ENCODE measurements at regions not wholly inside any gene's neighbourhood (a gene's known extent, or its start where the extent isn't known, plus 50 kb on each side); places are given as distances from the start of the nearest gene placed in this dataset.
"Not testable (repeated sequence)": the region's sequence is repeated elsewhere in the genome, so short reads cannot be mapped to it uniquely, and the experiment has no call there.

DNA sequence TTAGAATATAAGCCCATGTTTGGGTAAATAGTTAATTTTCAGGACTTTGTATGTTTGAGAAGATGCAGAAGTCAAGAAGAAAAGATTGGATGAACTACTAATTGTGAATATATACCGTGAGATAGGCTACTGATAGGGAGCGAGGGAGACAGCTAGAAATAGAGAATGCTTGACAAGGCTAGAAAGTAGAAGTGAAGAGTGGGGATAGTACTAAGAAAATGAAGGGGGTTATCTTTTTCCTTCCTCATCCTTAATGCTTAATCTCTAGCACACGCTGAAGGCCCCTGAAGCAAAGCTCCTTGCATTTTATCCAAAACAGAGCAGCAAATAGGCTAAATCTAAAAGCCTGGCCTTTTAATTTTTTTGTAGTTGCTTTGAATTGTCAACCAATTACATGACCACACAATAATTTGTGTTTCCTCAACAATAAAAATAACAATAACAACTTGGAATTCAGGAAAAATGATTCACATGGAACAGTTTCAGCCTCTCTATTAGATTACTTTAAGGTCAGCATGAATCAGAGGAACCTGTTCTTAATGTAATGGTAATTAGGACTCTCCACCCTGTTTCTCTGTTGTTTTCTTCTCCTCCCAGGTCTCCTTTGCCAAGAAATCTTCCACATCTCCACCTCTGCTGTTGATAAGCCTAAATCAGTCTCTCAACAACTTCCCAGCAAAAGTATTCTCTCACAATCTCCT, 1071.3 kb upstream of the ZEB2 start:
- no peak for DNase-seq

- no peak for DNase-seq
Measured at GRCh38 chr2:145587922-145588321, 1068.0 kb upstream of the ZEB2 start.

DNA sequence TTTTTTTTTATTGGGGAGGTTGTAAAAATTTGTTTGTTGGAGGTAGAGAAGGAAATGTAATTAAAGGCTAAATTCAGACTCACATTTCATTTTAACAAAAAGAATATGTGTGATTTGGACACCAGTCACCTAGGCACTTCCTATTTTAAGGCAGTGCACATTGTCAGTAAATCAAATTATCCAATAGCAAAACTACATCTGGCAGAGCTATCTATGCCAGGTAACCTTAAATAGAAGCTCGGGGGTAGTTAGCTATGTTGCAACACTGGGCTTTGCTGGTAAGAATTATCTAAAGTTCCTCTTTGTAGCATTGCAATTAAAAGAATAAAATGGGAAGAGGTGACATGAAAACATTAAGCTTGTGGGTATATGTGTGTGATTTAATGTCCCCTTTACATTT, 1064.4 kb upstream of the ZEB2 start:
- no peak for DNase-seq

GRCh38 chr2:145573608-145574007, 1053.7 kb upstream of the ZEB2 start:
- no peak for DNase-seq

GRCh38 chr2:145572238-145572637, 1052.3 kb upstream of the ZEB2 start:
- DNase-seq: no peak

DNA sequence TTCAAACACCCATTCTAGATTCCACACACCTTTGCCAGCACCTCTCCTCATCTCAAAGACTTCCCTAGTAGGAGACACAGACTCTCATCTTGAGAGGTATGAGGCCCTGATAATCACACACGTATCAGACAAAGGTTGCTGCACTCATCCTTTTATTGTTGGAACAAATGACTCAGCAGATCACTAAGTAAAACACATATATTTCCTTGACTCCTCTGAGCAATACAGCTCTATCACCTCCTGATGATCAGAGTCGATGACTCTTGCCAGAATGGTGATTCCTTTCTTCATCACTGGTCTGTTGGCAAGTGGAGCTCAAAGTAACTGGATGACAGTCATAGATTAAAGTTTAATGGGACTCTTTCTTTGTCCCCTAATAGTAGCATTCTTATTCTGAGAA, 1049.2 kb upstream of the ZEB2 start:
- DNase-seq: no peak

GRCh38 chr2:145563741-145564615, 1044.1 kb upstream of the ZEB2 start:
- no peak for DNase-seq

- DNase-seq: no peak
Measured at GRCh38 chr2:145561152-145561551, 1041.2 kb upstream of the ZEB2 start.

DNA sequence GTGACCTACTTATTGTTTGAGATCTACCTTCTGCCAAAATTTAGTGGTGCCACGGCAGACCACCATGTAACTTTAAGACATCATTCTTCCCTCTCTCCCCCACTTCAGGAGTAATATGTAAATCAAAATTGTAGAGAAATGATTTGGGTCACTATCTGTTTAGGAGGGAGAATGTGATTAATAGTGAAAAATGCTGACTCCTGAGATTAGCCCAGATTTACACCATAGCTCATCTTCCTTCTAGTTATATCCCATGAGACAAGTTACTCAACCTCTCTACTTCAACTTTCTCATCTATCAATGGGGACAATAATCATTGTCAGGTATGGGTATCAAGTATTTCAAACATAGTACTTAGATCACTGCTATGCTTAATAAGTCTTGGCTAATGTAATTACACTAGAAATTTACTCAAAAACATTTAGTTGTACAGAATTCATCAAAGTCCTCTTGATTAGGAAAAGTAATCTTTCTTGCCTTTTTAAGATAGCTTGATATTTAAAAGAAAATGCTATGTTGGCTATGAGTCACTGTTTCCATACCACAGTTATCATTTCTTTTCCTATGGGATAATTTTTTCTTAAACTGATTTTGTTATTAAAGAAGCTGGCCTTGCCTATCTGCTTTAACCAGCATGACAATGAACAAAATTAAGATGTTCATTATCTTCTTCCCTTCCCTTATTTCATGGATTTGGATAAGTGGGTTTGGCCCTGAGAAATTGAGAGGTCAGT, 1038.9 kb upstream of the ZEB2 start:
- DNase-seq: no peak

- DNase-seq: no peak
Measured at GRCh38 chr2:145555360-145555759, 1035.4 kb upstream of the ZEB2 start.

DNA sequence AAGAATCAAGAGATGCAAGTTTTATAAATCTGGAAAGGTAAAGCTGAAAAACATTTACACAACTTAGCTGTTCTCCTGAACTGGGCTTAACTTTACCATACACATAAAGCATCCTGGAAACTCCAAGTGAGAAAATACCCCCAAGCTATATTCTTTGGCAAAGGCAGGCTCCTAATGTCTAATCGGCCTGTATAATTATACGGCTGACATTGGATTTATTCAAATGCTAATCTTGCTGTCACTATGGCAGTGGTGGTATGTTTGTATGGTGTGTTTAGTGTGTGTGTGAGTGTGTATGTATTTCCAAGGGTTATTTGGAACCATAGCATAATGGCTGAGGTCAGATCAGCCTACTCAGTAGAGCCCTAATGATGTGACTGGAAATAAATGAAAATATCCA, 1031.8 kb upstream of the ZEB2 start:
- no peak for DNase-seq

GRCh38 chr2:145548479-145548878, 1028.6 kb upstream of the ZEB2 start:
- DNase-seq: no peak

DNA sequence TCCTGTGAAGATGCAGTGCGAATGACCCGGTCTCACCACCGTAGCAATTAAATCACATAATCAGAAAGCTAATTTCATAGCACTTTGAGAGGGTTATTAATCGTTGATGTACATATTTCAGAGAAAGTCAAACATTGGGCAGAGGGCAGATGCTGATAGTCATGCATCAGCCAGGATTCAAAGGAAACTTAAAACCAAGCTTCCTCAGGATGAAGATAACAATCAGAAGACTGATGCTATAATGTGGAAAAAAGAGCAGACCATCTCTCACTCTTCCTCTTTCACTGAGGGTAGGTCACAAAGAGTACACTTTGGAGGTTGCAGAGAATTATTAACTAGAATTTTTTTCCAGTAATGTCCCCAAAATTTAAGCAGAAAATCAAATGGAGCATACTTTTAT, 1027.7 kb upstream of the ZEB2 start:
- no peak for DNase-seq

DNA sequence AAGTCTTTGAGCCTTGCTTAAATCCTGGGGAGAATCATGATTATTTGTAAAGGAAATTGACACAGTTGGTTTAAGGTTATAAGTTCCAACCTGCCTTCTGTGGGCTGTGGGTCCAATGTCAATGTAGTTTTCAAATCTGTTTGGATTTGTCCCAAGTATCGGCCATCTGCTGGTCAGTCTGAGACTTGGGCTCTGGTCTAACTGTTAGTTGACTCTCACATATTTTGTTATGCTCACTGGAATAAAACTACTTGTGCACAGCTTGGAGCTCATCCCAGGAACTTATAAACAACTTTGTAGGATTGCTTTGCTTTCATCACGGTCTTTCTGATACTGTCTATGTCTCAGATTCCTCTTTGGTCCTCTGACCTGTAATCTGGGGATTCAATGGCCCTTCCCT, 1026.2 kb upstream of the ZEB2 start:
- DNase-seq: no peak

DNA sequence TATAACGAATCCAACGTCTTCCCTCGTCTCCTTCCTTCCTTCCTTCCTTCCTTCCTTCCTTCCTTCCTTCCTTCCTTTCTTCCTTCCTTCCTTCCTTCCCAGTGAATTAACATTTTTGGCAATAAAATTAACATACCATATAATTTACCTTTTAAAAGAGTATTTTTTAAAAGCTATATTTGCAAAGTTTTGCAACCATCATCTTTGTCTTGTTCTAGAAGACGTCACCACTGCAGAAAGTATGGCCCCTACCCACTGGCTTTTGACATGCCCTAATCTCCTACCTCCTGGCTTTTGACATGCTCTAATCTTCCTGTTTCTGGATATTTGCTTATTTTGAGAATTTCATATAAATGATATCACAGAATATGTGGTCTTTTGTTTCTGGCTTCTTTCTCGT, 1023.9 kb upstream of the ZEB2 start:
- DNase-seq: no peak

- DNase-seq: no peak
Measured at GRCh38 chr2:145543155-145543554, 1023.2 kb upstream of the ZEB2 start.

- DNase-seq: no peak
Measured at GRCh38 chr2:145541028-145541427, 1021.1 kb upstream of the ZEB2 start.

DNA sequence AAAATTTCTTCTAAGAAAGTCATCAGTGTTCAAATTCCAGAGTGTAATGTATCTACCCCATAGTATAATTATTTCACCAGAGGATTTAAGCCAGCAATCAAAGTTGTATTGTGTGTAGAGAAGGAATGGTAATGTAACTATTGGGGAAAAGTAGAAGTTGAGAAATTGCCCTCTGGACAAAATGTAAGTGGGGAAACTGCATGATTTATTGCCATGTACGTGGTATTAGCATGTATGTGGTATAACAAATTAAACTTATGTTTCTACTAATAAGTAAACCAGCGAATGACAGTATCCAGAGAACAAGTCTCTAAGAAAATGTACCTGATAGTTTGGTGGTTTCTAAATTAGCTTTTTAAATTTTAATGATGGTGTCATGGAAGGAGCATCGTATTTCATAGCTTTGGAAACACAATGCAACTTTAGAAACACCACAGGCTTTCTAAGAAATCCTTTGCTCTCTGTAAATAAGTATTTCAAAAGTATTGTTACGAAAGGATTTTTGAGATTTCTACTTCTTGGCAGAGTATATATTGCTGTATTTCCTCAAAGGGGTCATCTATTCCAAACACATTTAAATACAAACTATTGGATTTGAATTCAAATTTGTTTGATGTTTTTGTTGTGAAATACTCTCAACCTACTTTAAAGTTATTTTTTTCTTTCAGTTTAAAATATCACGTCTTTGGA, 1018.9 kb upstream of the ZEB2 start:
- DNase-seq: no peak

- DNase-seq: no peak
Measured at GRCh38 chr2:145530653-145531052, 1010.7 kb upstream of the ZEB2 start.

GRCh38 chr2:145524836-145525235, 1004.9 kb upstream of the ZEB2 start:
- no peak for DNase-seq

- no peak for DNase-seq
Measured at GRCh38 chr2:145524303-145524702, 1004.4 kb upstream of the ZEB2 start.

- not testable (repeated sequence) for DNase-seq
Measured at GRCh38 chr2:145519254-145519653, 999.3 kb upstream of the ZEB2 start.

DNA sequence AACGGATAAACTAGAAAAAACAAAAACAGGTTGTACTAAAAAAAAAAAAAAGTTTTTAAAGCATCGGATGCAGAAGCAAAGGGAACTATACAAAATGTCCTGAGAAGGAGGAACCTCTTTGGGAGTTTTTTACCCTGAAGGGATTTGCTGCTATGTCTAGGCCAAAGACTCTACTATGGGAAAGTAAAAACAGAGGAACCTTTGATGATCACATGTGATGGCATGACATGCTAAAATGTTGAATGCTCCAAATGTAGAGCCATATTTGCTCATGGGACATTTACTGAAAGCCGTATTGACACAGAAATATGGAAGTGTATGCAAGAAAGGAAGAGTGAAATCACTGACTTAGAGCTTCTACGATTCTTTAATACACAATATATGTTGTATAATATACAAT, 992.0 kb upstream of the ZEB2 start:
- no peak for DNase-seq
